Prostate gland (tissue), 2 donors: ENCODE measurements at regions not wholly inside any gene's neighbourhood (a gene's known extent, or its start where the extent isn't known, plus 50 kb on each side); places are given as distances from the start of the nearest gene placed in this dataset.

Experiments used
- POLR2A ChIP-seq: fragments of 450-650 bp; IDR thresholded peaks from one replicate; pipeline ENCODE4 v1.6.1; 2016; ENCODE audit warnings: antibody characterized with exemption, mild to moderate bottlenecking
- POLR2AphosphoS5 ChIP-seq: sonication (generic); formaldehyde crosslinking; IDR thresholded peaks from one replicate; pipeline ENCODE4 v1.6.1; 2017; ENCODE audit warnings: antibody characterized with exemption
- TF ChIP-seq, protein P1 (sequence below), 4 experiments: fragments of 200-600 bp in 2 of 4; fragments of 450-650 bp in 2 of 4; sonication (generic) in 2 of 4; IDR thresholded peaks; 1 replicate in 3 of 4; 2 replicates in 1 of 4; pipeline ENCODE4 v1.5.1; 2016 to 2019; ENCODE audit warnings: antibody characterized with exemption in 4 of 4, mild to moderate bottlenecking in 2 of 4, moderate library complexity in 2 of 4

DNA sequence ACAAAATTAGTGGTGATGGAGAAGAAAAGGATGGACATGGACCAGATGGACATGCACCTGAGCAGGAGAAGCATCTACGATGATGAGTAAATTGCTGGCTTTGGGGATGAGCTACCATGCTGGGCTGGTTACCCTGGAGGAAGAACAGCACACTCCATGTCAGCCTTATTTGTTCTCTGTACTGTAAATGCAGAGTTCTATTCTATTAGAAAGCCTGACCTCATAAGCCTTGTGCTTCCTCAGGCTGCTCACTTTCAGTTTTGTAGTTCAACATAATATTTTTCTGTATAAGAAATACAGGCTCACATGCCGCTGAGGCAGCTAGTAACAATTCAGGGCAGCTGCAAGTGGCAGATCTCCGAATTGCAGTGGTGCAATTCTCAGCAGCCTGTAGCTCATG is 249.6 kb downstream of the PLA2G4A start:
- TF ChIP-seq, protein P1, sequence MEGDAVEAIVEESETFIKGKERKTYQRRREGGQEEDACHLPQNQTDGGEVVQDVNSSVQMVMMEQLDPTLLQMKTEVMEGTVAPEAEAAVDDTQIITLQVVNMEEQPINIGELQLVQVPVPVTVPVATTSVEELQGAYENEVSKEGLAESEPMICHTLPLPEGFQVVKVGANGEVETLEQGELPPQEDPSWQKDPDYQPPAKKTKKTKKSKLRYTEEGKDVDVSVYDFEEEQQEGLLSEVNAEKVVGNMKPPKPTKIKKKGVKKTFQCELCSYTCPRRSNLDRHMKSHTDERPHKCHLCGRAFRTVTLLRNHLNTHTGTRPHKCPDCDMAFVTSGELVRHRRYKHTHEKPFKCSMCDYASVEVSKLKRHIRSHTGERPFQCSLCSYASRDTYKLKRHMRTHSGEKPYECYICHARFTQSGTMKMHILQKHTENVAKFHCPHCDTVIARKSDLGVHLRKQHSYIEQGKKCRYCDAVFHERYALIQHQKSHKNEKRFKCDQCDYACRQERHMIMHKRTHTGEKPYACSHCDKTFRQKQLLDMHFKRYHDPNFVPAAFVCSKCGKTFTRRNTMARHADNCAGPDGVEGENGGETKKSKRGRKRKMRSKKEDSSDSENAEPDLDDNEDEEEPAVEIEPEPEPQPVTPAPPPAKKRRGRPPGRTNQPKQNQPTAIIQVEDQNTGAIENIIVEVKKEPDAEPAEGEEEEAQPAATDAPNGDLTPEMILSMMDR (IDR thresholded peaks at IDR 0.05): no peak
- TF ChIP-seq POLR2AphosphoS5 (no peak), POLR2A (no peak)
